HAP-1 (cell line): ENCODE measurements at regions not wholly inside any gene's neighbourhood (a gene's known extent, or its start where the extent isn't known, plus 50 kb on each side); places are given as distances from the start of the nearest gene placed in this dataset.

Experiments used
- DNase-seq, 2 experiments: peaks; one replicate each; pipeline ENCODE4 v3.0.0-alpha.2; 2016 to 2020; ENCODE audit warnings: low spot score in 2 of 2
- H3K27me3 ChIP-seq: fragments of 250-450 bp; sonication (Bioruptor Pico); 2 replicates; pipeline ENCODE4 v1.5.1; 2020; ENCODE audit warnings: low read depth, mild to moderate bottlenecking, moderate library complexity
- H3K36me3 ChIP-seq: fragments of 250-450 bp; sonication (Bioruptor Pico); replicated peaks from 2 replicates; pipeline ENCODE4 v1.5.1; 2020; ENCODE audit warnings: mild to moderate bottlenecking
- H3K4me1 ChIP-seq: fragments of 250-450 bp; sonication (Bioruptor Pico); 2 replicates; pipeline ENCODE4 v1.5.1; 2020; ENCODE audit warnings: mild to moderate bottlenecking
- H3K4me3 ChIP-seq: fragments of 250-450 bp; sonication (Bioruptor Pico); 2 replicates; pipeline ENCODE4 v1.5.1; 2020; ENCODE audit warnings: mild to moderate bottlenecking, moderate library complexity
- H3K9me3 ChIP-seq: fragments of 250-450 bp; sonication (Bioruptor Pico); 2 replicates; pipeline ENCODE4 v1.5.1; 2020; ENCODE audit warnings: mild to moderate bottlenecking, moderate library complexity
- in situ Hi-C: fragments of 300-500 bp; cut with MboI; formaldehyde crosslinking; loops from 3 replicates; pipeline ENCODE4 v1.14.3; 2020; ENCODE audit warnings: low sequenced_read_pairs, inconsistent platforms, mixed read lengths

GRCh38 chr18:57267368-57267925, 84.9 kb upstream of the ST8SIA3 start:
- Histone ChIP-seq H3K4me3 (no peak overlapping the region), H3K36me3 (no peaks in the 10 kb centered on the region), H3K9me3 (no peaks in the 10 kb centered on the region), H3K4me1 (no peaks in the 10 kb centered on the region), H3K27me3 (peaks cover 5% of the 10 kb centered on the region)
- in situ Hi-C loops = no loop called here
- no peak for DNase-seq

GRCh38 chr18:57269756-57270155, 82.6 kb upstream of the ST8SIA3 start:
- Histone ChIP-seq H3K27me3 (peaks cover 5% of the 10 kb centered on the region), H3K9me3 (no peaks in the 10 kb centered on the region), H3K4me3 (no peak overlapping the region), H3K4me1 (no peaks in the 10 kb centered on the region), H3K36me3 (no peaks in the 10 kb centered on the region)
- in situ Hi-C loops = no loop called here
- no peak for DNase-seq

- in situ Hi-C loops = no loop called here
- Histone ChIP-seq H3K4me3 (no peak overlapping the region), H3K9me3 (no peaks in the 10 kb centered on the region), H3K27me3 (peaks cover 5% of the 10 kb centered on the region), H3K4me1 (no peaks in the 10 kb centered on the region), H3K36me3 (no peaks in the 10 kb centered on the region)
- no peak for DNase-seq
Measured at GRCh38 chr18:57270156-57270555, 82.2 kb upstream of the ST8SIA3 start.

GRCh38 chr18:57273194-57273593, 79.2 kb upstream of the ST8SIA3 start:
- in situ Hi-C loops = no loop called here
- no peaks in the 10 kb centered on the region for H3K9me3 ChIP-seq
- DNase-seq = no peak
- H3K4me3 ChIP-seq = no peak overlapping the region
- H3K4me1 ChIP-seq = peaks cover 17% of the 10 kb centered on the region
- H3K27me3 ChIP-seq = peaks cover 5% of the 10 kb centered on the region
- H3K36me3 ChIP-seq = no peaks in the 10 kb centered on the region

GRCh38 chr18:57275111-57275510, 77.2 kb upstream of the ST8SIA3 start:
- no peaks in the 10 kb centered on the region for H3K36me3 ChIP-seq
- DNase-seq = no peak
- H3K9me3 ChIP-seq = no peaks in the 10 kb centered on the region
- in situ Hi-C loops = no loop called here
- H3K4me1 ChIP-seq = peaks cover 17% of the 10 kb centered on the region
- H3K4me3 ChIP-seq = no peak overlapping the region
- H3K27me3 ChIP-seq = peaks cover under 1% of the 10 kb centered on the region

GRCh38 chr18:57276829-57277228, 75.5 kb upstream of the ST8SIA3 start:
- Histone ChIP-seq H3K36me3 (no peaks in the 10 kb centered on the region), H3K4me1 (peaks cover 17% of the 10 kb centered on the region), H3K27me3 (no peaks in the 10 kb centered on the region), H3K4me3 (no peak overlapping the region), H3K9me3 (no peaks in the 10 kb centered on the region)
- DNase-seq = peak; percentile 77 to 97
- in situ Hi-C loops = no loop called here

GRCh38 chr18:57278933-57279332, 73.4 kb upstream of the ST8SIA3 start:
- Histone ChIP-seq H3K4me1 (peaks cover 17% of the 10 kb centered on the region), H3K4me3 (no peak overlapping the region), H3K9me3 (no peaks in the 10 kb centered on the region), H3K27me3 (no peaks in the 10 kb centered on the region), H3K36me3 (no peaks in the 10 kb centered on the region)
- no peak for DNase-seq
- in situ Hi-C loops = no loop called here

GRCh38 chr18:57281519-57281918, 70.8 kb upstream of the ST8SIA3 start:
- H3K27me3 ChIP-seq = no peaks in the 10 kb centered on the region
- no peaks in the 10 kb centered on the region for H3K36me3 ChIP-seq
- H3K4me3 ChIP-seq = no peak overlapping the region
- H3K9me3 ChIP-seq = no peaks in the 10 kb centered on the region
- in situ Hi-C loops = no loop called here
- peaks cover 10% of the 10 kb centered on the region for H3K4me1 ChIP-seq
- no peak for DNase-seq

- Histone ChIP-seq H3K4me1 (no peaks in the 10 kb centered on the region), H3K36me3 (no peaks in the 10 kb centered on the region), H3K27me3 (no peaks in the 10 kb centered on the region), H3K4me3 (no peak overlapping the region), H3K9me3 (no peaks in the 10 kb centered on the region)
- no peak for DNase-seq
- in situ Hi-C loops = no loop called here
Measured at GRCh38 chr18:57286949-57287348, 65.4 kb upstream of the ST8SIA3 start.

GRCh38 chr18:57287766-57288165, 64.6 kb upstream of the ST8SIA3 start:
- in situ Hi-C loops = no loop called here
- no peaks in the 10 kb centered on the region for H3K4me1 ChIP-seq

GRCh38 chr18:57294547-57294946, 57.8 kb upstream of the ST8SIA3 start:
- DNase-seq = no peak
- no peaks in the 10 kb centered on the region; the same call in 1 of the 2 replicates for H3K27me3 ChIP-seq
- in situ Hi-C loops = no loop called here
- no peaks in the 10 kb centered on the region for H3K4me1 ChIP-seq
- H3K36me3 ChIP-seq = no peaks in the 10 kb centered on the region
- H3K4me3 ChIP-seq = no peak overlapping the region
- H3K9me3 ChIP-seq = no peaks in the 10 kb centered on the region

More at GRCh38 chr18:57287766-57288165, 64.6 kb upstream of the ST8SIA3 start:
- Histone ChIP-seq H3K4me3 (no peak overlapping the region), H3K36me3 (no peaks in the 10 kb centered on the region), H3K9me3 (no peaks in the 10 kb centered on the region), H3K27me3 (no peaks in the 10 kb centered on the region; the same call in 1 of the 2 replicates)
- no peak for DNase-seq

- Histone ChIP-seq H3K4me3 (no peak overlapping the region), H3K36me3 (no peaks in the 10 kb centered on the region), H3K4me1 (no peaks in the 10 kb centered on the region), H3K27me3 (no peaks in the 10 kb centered on the region; the same call in 1 of the 2 replicates), H3K9me3 (no peaks in the 10 kb centered on the region)
- in situ Hi-C loops = no loop called here
- DNase-seq = no peak
Measured at GRCh38 chr18:57296336-57296735, 56.0 kb upstream of the ST8SIA3 start.

- DNase-seq = no peak
- Histone ChIP-seq H3K27me3 (peaks cover 3% of the 10 kb centered on the region; the same call in 1 of the 2 replicates), H3K4me3 (no peak overlapping the region), H3K9me3 (no peaks in the 10 kb centered on the region), H3K36me3 (no peaks in the 10 kb centered on the region), H3K4me1 (no peaks in the 10 kb centered on the region)
- in situ Hi-C loops = no loop called here
Measured at GRCh38 chr18:57297306-57297705, 55.1 kb upstream of the ST8SIA3 start.

- H3K36me3 ChIP-seq = no peaks in the 10 kb centered on the region
- no peaks in the 10 kb centered on the region for H3K9me3 ChIP-seq
- in situ Hi-C loops = no loop called here
- no peaks in the 10 kb centered on the region for H3K4me1 ChIP-seq
- no peak overlapping the region for H3K4me3 ChIP-seq
- DNase-seq = no peak
- peaks cover 5% of the 10 kb centered on the region; the same call in 1 of the 2 replicates for H3K27me3 ChIP-seq
Measured at GRCh38 chr18:57299931-57300330, 52.4 kb upstream of the ST8SIA3 start.
